ENCODE measurements at regions not wholly inside any gene's neighbourhood (a gene's known extent, or its start where the extent isn't known, plus 50 kb on each side); places are given as distances from the start of the nearest gene placed in this dataset.
"Not testable (repeated sequence)": the region's sequence is repeated elsewhere in the genome, so short reads cannot be mapped to it uniquely, and the experiment has no call there.

DNA sequence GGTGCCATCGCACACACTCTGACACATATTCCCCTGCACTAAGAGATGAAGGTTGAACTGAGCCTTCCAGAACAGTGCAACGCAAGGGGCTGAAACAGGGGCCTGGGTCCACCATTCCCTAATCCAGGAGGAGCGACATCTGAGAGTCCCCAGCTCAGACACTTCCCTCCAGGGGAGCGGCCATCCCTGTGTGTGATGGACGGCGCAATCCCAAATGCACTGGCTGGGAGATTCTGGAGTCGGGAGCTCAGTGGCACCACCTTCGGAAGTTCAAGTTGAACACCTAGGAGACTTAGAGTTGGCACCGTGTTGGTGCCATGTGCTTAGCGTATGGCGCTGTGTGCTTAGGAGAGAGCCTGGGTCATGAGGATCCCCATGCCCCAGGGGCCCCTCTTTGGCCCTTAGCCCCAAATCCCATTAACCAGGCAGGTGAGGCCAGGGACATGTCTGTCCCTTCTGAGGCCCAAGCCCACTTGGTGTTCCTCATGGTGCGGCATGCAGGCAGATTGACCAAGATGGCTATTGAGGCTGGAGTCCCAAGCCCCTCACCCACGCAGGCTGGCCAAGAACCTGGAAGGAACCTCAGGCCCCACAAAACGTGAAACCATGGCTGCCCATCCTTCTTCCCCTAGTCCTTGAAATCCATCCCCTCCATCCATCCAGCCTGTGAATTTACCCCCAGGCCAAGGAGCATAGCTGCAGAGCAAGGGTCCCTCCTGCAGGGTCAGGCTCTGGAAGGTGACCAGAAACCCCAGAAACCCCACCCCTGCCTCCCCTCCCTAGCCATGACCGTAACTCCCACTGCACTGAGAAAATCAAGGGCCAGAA lies 114.1 kb upstream of the OTOS start:
- DNase-seq (ENCODE audit: low read depth in 3 of 3), result no peak

- no peak for DNase-seq (ENCODE audit: low read depth in 3 of 3)
These were observed 114.7 kb upstream of the OTOS start for GRCh38 chr2:240255165-240255491.

- no peak for DNase-seq (ENCODE audit: low read depth in 3 of 3)
These were observed 115.6 kb upstream of the OTOS start for GRCh38 chr2:240255811-240256703.

DNA sequence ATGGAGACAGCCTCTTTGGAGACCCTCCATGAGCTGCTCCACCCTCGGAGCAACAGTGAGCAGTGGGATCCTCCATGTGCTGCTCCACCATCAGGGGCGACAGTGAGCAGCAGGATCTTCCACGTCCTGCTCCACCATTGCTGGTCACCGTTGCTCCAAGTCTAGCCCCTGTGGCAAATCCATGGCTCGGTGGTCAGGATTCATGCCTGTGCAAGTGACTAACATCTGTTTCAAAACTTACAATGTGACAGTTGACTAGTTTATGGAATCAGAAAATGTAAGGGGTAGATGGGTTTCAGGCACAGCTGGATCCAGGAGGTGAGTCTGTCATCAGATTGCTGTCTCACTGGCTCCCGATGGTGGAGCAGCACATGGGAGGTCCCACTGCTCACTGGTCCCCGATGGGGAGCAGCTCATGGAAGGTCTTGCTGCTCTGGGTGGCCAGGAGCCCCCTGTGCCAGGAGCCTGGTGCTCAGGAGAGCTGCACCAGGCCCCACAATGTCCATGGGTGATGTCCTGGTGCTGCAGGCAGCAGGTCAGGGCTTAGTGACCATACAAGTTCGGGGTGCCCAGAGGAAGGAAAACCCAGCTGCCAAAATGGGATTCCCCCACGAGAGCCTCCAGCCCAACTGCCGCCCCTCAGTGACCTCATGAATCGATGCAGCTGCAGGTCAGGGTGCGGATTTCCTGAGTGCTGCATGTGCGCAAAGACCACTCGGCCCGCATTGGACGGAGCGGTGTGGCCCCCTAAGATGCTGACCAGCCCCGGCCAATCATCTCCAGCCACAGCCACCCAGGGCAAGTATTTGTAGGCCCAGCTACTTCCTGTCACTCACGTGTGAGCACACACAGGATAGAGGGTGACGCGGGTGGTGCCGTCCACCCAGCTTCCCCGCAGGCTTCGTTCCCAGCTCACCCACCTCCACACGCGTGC lies 116.5 kb upstream of the OTOS start:
- no peak for DNase-seq (ENCODE audit: low read depth in 3 of 3)

DNA sequence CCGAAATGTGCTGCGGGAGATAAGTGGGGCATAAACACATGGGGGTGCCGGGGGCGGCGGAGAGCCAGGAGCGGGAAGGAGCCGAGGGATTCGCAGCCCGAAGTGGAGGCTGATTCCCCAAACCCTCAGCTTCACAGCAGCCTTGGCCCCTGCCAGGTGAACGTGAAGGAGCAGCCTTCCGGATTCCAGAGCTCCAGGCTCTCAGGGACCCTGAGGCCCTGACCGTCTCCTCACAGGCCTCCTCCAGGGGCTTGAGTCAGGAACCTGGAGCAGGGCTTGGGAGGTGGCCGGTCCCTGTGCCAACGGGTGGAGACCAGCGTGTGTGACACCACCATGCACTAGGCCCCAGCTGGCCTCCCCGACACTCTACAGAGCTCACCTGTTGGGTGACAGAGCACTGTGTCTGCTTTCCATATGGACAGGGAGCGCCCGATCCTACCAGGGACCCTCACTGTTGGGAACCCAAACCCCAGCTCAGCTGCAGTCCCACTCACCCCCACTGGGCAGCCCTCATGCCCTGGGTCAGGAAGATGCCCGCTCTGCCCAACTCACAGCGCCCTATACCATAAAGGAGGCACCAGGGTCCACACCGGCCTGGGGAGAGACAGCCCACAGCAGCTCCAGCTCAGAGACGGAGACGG lies 117.6 kb upstream of the OTOS start:
- DNase-seq (ENCODE audit: low read depth in 3 of 3), result no peak

GRCh38 chr2:240258685-240259084 lies 118.2 kb upstream of the OTOS start:
- no peak for DNase-seq (ENCODE audit: low read depth in 3 of 3)

GRCh38 chr2:240259201-240259923 lies 118.9 kb upstream of the OTOS start:
- DNase-seq (ENCODE audit: low read depth in 3 of 3), result no peak

DNA sequence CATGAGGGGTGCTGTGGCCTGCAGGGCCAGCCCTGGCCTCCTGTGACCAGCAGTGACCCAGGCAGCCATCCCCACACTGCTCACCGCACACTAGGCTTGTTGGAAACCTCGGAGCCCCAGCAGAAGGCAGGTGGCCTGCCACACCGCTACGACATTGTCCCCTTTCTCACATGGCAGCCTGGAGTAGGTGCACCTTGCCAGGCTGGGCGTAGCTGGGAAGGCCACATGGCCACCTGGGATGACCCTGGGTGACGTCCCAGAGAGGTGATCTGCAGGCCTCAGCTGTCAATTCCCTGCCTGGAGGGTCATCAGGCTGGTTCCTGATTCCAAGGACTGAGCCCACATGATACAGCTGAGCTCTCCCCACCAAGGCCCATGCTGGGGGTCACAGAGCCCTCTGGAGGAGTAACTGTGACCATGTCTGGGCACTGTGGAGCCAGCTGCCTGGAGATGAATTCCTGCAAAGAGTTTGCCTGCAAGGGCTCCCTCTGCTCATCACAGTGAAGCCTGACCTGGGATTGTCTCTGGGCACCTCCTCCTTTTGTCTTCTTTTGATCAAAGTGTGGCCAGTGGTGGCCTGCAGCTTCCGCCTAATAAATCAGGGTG lies 119.6 kb upstream of the OTOS start:
- DNase-seq (ENCODE audit: low read depth in 3 of 3), result no peak

DNA sequence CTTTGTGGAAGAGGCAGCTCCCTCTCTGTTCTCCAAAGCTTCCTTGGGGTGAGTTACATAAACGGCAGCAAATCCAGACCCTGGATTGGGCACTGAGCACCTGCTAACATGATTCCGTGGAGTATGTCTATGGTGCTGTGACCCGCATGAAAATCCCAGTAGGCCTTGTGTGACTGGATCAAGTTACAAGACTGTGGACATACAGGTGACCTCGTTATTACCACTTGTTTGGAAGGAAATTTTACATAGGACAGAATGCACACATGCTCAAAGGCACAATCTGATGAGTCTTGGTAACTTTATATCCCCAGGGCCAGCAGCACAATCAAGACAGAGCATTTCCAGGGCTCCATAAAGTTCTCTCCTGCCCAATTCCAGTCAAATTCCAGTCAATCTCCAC lies 120.2 kb upstream of the OTOS start:
- DNase-seq (ENCODE audit: low read depth in 3 of 3), result no peak

GRCh38 chr2:240262578-240262977 lies 122.1 kb upstream of the OTOS start:
- DNase-seq (ENCODE audit: low read depth in 3 of 3), result not testable (repeated sequence)

DNA sequence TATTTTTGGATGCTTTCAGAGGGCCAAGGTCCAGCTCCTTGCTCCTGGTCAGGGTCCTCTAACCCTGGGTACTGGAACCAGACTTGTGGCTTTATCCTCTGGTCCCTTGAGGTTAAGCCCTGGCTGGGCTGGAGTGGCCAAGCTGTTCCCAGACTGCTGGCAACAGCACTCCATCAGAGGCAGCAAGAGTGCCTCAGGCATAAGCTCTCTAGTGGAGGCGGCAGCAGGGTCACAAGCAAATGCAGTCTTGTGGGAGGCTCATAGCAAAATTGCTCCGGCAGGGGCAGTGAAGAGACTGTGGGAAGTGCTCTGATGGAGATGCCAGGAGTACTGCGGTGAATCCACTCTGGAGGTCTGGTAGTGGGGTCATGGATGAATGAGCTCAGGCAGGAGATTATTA lies 128.9 kb upstream of the OTOS start:
- no peak for DNase-seq (ENCODE audit: low read depth in 3 of 3)

DNA sequence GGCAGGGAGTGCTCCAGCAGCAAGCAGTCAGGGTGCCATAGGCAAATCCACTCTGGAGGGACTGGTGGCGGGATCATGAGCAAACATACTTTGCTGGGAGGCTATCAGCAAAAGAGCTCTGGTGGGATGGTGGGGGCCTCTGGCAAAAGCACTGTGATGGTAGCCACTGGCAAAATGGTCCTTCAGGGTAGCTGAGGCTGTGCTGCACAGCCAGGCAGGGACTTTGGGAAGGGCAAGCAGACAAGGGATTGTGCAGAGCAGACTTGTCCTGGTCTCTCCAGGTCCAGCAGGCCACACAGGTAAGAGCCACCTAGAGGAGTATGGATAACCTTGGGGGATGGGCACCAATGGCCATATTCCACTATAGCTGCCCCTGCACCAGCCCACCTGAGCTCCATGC lies 129.4 kb upstream of the OTOS start:
- DNase-seq (ENCODE audit: low read depth in 3 of 3), result no peak

- DNase-seq (ENCODE audit: low read depth in 3 of 3), result no peak
These were observed 131.4 kb upstream of the OTOS start for GRCh38 chr2:240271716-240272341.

GRCh38 chr2:240275386-240275785 lies 134.9 kb upstream of the OTOS start:
- DNase-seq (ENCODE audit: low read depth in 3 of 3), result no peak

DNA sequence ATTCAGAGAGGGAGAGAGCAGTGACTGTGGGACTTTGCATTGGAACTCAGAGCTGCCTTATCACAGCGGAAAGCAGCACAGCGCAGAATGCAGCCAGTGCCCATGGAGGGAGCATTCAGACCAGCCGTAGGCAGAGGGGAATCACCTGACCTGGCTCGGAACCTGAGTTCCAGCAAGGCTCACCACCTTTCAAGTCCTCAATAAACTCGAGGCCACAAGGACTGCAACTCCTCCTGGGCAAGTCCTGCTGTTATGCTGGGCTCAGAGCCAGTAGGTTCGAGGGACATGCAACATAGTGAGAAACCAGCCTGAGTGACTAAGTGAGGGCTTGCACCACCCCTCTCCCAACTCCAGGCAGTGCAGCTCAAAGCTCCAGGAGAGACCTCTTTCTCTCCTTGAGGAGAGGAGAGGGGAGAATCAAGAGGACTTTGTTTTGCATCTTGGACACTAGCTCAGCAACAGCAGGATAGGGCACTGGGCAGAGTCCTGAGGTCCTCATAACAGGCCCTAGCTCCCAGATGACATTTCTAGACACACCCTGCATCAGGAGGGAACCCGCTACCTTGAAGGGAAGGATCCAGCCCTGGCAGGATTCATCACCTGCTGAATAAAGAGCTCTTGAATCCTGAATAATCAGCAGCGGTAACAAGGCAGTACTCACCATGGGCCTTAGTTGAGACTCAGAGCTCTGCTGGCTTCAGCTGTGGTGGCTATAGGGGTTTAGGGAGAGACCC lies 136.8 kb upstream of the OTOS start:
- DNase-seq (ENCODE audit: low read depth in 3 of 3), result no peak

DNA sequence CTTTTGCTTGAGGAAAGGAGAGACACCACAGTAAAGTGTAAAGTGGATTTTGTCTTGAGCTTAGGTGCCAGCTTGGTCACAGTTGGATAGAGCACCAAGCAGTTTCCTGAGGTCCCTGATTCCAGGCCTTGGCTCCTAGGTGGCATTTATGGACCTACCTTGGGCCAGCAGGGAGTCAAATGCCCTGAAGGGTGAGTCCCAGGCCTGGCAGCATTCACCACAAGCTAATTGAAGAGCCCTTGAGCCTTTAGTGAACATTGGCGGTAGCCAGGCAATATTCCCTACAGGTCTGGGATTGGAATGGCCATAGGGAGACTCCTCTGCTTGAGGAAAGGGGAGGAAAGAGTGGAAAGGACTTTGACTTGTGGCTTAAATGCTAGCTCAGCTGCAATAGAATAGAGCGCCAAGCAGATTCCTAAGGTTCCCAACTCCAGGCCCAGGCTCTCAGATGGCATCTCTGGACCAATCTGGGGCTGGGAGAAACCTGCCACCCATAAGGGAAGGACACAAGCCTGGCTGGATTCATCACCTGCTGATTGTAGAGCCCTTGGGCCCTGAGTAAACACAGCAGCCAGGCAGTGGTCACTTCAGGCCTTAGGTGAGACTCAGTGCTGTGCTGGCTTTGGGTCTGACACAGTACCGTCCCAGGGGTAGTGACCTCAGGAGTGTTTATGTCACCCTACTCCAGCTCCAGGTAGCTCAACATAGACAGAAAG lies 137.5 kb upstream of the OTOS start:
- no peak for DNase-seq (ENCODE audit: low read depth in 3 of 3)

GRCh38 chr2:240278661-240279060 lies 138.2 kb upstream of the OTOS start:
- DNase-seq (ENCODE audit: low read depth in 3 of 3), result no peak

GRCh38 chr2:240280621-240281020 lies 140.2 kb upstream of the OTOS start:
- no peak for DNase-seq (ENCODE audit: low read depth in 3 of 3)

All from stimulated activated CD4-positive, alpha-beta T cell treated with anti-CD3 and anti-CD28 coated beads, TNF-alpha, amount 100 ng/mL, for 48 hours (primary cell).